Kidney (tissue), 13 donors: ENCODE measurements at regions not wholly inside any gene's neighbourhood (a gene's known extent, or its start where the extent isn't known, plus 50 kb on each side); places are given as distances from the start of the nearest gene placed in this dataset.

ENCODE experiments used
- DNase-seq, 5 donors: peaks; one replicate each; pipeline ENCODE4 v3.0.0-alpha.2; 2013 to 2020
- FAIRE-seq: peaks from 2 replicates; lab custom pipeline; 2012; peaks lifted over from hg19 to GRCh38; lab: Jason Lieb, UNC
- H3K27ac ChIP-seq, 2 donors: one replicate each; pipeline ENCODE4 v1.7.0; 2013; ENCODE audit warnings: low read depth in 2 of 2, low read length in 2 of 2, inconsistent platforms in 1 of 2
- H3K27me3 ChIP-seq: one replicate; pipeline ENCODE4 v1.7.1; 2013; ENCODE audit warnings: low read length, inconsistent platforms; ENCODE audit not compliant: control insufficient read depth, insufficient read depth
- H3K36me3 ChIP-seq, 3 donors: one replicate each; pipeline versions ENCODE4 v1.7.0 to v1.7.1; 2013; ENCODE audit warnings: low read length in 3 of 3, control low read depth in 1 of 3, inconsistent platforms in 1 of 3; ENCODE audit not compliant: insufficient read depth in 3 of 3, control insufficient read depth in 2 of 3
- H3K4me1 ChIP-seq, 3 donors: one replicate each; pipeline versions ENCODE4 v1.7.0 to v1.7.1; 2013; ENCODE audit warnings: low read length in 3 of 3, inconsistent platforms in 1 of 3, low read depth in 1 of 3; ENCODE audit not compliant: control insufficient read depth in 2 of 3, insufficient read depth in 2 of 3
- H3K4me3 ChIP-seq, 3 donors: one replicate each; pipeline versions ENCODE4 v1.7.0 to v1.8.1; 2013; ENCODE audit warnings: low read length in 3 of 3, control low read depth in 1 of 3, inconsistent platforms in 1 of 3
- H3K9ac ChIP-seq, 3 donors: one replicate each; pipeline versions ENCODE4 v1.7.0 to v1.7.1; 2013; ENCODE audit warnings: low read length in 3 of 3, control low read depth in 1 of 3, inconsistent platforms in 1 of 3
- H3K9me3 ChIP-seq, 3 donors: one replicate each; pipeline versions ENCODE4 v1.7.0 to v1.7.1; 2013; ENCODE audit warnings: low read length in 3 of 3, control low read depth in 1 of 3, inconsistent platforms in 1 of 3; ENCODE audit not compliant: control insufficient read depth in 2 of 3, insufficient read depth in 1 of 3
- CTCF ChIP-seq: IDR thresholded peaks from 3 replicates; pipeline ENCODE4 v1.5.1; 2012; ENCODE audit warnings: mild to moderate bottlenecking, moderate library complexity, borderline replicate concordance; ENCODE audit not compliant: insufficient read depth; ENCODE audit errors: extremely low read depth
- intact Hi-C: fragments of 100-400 bp; cut with DNase I; formaldehyde crosslinking; loops from one replicate; pipeline ENCODE4 v1.11.1; 2022
- donor health status: control.
- donor health status: control.
- donor health status: control.
- donor health status: control.
- donor health status: control.
- donor health status: DM: yes; HTN: yes; CAD: no.
- donor health status: Normal renal cell carcinoma (clear cell type).

DNA sequence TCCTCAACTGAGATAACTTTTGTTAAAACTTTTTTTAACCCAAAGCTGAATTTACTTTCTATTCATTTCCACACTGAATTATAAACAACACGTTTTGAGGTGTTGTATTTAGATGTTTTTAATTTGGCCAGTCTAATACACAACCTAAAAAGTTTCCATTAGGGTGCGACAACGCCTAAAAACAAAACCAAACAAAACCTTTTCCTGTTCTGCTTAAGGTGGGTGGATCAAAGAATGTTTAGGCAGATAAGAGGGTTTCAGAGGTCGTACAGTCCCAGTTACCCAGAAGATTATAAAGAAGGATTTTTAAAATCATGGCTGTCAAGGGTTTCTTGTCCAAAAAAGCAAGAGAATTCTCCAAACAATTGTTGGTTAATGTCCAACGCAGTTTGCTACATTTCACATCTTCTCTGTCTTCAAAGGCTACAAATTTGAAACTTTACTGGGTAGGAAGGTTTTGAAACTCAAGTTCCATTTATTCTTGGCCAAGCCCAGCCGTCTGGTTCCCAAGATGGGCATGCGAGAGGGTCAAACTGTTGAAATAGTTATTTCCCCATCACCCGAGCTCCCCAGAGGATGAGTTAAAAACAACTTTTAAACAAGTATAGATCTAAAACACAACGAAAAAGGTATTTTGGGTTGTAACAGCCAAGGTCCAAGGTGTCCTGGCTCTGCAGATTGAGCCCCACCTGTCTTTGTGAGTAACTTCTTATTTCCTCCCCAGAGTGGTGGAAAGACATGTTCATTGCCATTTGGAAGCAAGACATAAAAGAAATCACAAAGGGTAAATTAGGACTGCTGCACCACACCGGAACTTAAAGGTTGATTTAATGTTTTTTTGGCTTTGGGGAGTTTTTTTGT is 122.8 kb upstream of the MAP3K1 start:
- Histone ChIP-seq H3K4me3 (no peak overlapping the region), H3K27ac (no peak overlapping the region), H3K36me3 (no peaks in the 10 kb centered on the region), H3K9me3 (no peaks in the 10 kb centered on the region), H3K4me1 (no peaks in the 10 kb centered on the region), H3K27me3 (no peaks in the 10 kb centered on the region), H3K9ac (no peak overlapping the region)
- DNase-seq (no peak), FAIRE-seq (no peak)
- TF ChIP-seq CTCF = no peak
- intact Hi-C loops = no loop called here

DNA sequence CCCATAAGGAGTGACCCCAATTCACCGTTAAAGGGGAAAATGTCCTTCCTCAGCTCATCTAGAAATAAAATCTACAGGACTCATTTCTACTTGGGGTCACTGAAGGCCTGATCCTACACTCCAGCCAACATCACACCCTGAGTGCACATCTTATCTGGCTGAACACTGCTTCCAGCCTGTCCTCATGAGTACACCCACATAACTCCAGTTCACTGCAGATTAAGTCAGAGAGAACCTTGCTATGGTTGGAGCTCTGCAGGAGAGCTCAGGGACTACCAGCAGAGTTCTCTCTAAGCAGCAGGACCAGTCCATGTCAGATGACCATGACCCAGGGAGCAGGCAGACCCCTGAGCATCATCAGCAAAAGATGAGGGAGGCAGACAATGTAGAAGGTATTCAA is 126.9 kb upstream of the MAP3K1 start:
- no peak for FAIRE-seq
- Histone ChIP-seq H3K9me3 (no peaks in the 10 kb centered on the region), H3K27me3 (no peaks in the 10 kb centered on the region), H3K36me3 (no peaks in the 10 kb centered on the region), H3K9ac (no peak overlapping the region), H3K4me1 (peaks cover 0 to 2% (median 0%) of the 10 kb centered on the region in 3 donors), H3K27ac (no peak overlapping the region), H3K4me3 (no peak overlapping the region)
- no peak for TF ChIP-seq CTCF
- intact Hi-C loops = no loop called here
- DNase-seq = no peak

DNA sequence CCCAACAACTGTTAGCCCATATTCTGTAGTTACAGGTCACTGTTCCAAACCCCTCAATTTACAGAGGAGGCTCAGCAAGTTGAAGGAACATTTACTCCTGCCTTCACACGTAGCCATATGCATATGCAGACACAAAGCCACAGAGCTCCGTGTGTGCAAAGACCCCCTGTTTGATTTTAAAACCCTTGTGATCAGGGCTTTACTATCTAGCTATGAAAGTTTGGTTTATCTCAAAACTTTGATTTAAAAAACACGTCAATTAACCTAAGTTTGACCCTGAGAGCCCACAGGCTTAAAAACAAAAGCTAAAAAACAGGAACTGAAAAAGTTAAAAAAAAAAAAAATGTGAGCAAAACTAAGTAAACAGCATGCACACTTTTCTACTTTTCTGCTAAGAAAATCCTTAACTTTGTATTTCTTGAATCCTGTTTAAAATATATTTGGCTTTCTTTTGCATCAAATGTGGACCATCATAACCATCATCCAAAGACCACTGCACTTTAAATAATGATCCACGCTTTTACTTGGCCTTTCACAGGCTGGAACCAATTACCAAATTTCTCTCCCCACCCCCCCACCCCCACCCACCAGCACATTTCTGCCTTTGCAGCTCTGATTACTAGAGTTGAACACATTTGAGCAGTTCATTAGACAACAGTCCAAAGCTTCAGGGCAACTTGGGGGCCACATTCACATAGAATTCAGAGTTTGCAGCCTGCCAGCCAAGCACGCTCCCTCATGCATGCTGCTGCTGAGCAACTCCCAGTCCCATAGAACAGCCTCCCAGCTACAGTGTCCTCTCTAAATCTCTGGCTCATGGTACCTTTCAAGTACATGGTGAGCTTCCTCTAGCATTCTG is 128.8 kb upstream of the MAP3K1 start:
- no peak overlapping the region for H3K9ac ChIP-seq
- no peak for TF ChIP-seq CTCF

More for the DNA sequence above, 128.8 kb upstream of the MAP3K1 start:
- intact Hi-C loops = no loop called here
- Histone ChIP-seq H3K9me3 (no peaks in the 10 kb centered on the region), H3K27me3 (no peaks in the 10 kb centered on the region), H3K4me3 (no peak overlapping the region), H3K36me3 (no peaks in the 10 kb centered on the region), H3K4me1 (peaks cover 0 to 2% (median 0%) of the 10 kb centered on the region in 3 donors), H3K27ac (no peak overlapping the region)
- no peak for FAIRE-seq
- peak in 3 of 5 donors; percentile 50 to 74 (median 66) for DNase-seq
